ES-I3 (cell line): ENCODE measurements at regions not wholly inside any gene's neighbourhood (a gene's known extent, or its start where the extent isn't known, plus 50 kb on each side); places are given as distances from the start of the nearest gene placed in this dataset.

Experiments used
- H3K36me3 ChIP-seq: 2 replicates; pipeline ENCODE4 v1.6.1; 2013; ENCODE audit warnings: mild to moderate bottlenecking, low read length, control low read depth, moderate library complexity; ENCODE audit not compliant: insufficient read depth
- H3K4me1 ChIP-seq: 2 replicates; pipeline ENCODE4 v1.6.1; 2013; ENCODE audit warnings: mild to moderate bottlenecking, control low read depth, low read length; ENCODE audit not compliant: insufficient read depth
- H3K9ac ChIP-seq: 2 replicates; pipeline ENCODE4 v1.6.1; 2013; ENCODE audit warnings: low read depth, mild to moderate bottlenecking, low read length, moderate library complexity
- H3K9me3 ChIP-seq: 2 replicates; pipeline ENCODE4 v1.6.1; 2013; ENCODE audit warnings: mild to moderate bottlenecking, low read length, moderate library complexity; ENCODE audit not compliant: control insufficient read depth, insufficient read depth

DNA sequence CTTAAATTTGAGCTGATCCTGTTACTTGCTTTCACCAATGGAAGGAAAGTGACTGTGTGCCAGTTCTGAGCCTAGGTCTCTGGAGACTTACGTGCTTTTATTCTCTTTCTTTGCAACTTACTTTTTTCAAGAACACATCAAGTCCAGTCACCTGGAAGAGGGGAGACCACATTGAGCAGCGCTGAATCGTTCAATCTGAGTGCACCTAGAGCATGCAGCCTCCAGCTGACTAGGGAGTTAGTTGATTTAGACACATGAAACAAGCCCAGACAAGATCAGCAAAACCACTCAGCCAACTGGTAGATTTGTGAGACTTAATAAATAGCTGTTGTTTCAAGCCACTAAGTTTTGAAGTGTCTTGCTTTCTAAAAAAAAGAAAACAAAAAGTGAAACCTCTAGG is 1014.8 kb upstream of the FBXO33 start:
- Histone ChIP-seq H3K36me3 (no peaks in the 10 kb centered on the region), H3K9ac (no peak overlapping the region), H3K9me3 (no peaks in the 10 kb centered on the region), H3K4me1 (no peaks in the 10 kb centered on the region)

DNA sequence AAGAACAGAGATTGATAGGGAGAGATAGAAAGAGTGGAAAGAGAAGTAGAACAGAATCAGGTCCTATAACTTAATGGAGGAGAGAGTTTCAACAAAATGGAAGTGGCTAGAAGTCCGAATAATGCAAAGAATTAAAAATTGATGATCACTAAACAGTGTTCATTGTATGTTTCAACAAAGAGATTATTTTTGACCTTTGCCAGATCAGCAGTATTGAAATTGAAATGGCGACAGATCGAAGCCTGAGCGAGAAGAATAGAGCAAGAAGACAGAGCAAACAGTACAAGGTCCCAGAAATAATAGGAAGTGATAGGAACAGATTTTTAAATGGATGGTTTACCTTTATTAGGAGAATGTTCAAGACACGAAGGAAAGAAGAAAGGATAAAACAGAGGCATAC is 1012.8 kb upstream of the FBXO33 start:
- Histone ChIP-seq H3K36me3 (no peaks in the 10 kb centered on the region), H3K9ac (no peak overlapping the region), H3K9me3 (no peaks in the 10 kb centered on the region), H3K4me1 (no peaks in the 10 kb centered on the region)

DNA sequence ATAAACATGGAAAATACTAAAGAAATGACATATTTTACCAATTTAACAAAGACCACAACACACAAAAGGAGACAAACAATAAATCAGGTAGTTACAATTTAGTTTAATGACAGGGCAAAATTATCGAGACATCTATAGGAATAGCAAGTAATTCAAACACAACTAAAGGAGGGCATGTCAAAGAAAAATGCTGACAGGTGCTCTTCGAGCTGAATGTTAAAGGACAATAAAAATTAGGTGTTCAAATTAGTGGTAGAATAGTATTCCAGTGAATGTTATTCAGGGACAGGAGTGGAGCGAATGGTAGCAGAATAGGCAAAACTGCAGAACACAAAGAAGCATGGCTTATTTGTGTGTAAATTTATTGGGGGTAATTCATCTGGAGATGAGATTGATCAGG is 1004.3 kb upstream of the FBXO33 start:
- Histone ChIP-seq H3K4me1 (no peaks in the 10 kb centered on the region), H3K9ac (no peak overlapping the region), H3K36me3 (no peaks in the 10 kb centered on the region), H3K9me3 (no peaks in the 10 kb centered on the region)

DNA sequence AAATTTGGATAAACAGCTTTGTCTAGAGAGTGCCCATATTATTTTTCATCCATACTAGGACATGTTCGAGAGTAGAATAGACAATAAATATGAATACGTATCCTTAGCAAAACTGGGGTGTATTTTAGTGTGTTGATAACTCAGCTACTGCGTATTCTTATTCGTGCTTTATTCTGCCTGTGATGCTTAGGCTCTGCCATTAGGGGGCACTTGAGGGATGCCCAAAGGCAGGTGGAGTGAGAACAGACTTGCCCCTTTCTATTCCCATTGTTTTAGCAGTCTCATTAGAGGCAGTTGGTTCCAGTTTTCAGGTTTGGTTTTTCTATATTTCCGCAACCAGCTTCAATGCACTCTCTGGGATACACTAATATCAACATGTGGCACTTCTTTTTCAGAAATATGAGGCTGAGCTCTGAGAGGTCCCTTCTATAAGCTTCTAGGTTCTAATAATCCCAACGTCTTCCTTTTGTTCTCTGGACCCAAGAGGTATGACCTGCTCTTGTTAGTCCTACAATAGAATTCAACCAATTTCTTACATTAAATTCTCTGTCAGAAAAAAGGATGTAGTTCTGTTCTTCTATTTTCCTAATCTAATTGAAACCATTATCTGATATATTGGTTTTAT is 985.7 kb upstream of the FBXO33 start:
- H3K9me3 ChIP-seq: no peaks in the 10 kb centered on the region
- H3K36me3 ChIP-seq: no peaks in the 10 kb centered on the region
- H3K9ac ChIP-seq: no peak overlapping the region
- H3K4me1 ChIP-seq: no peaks in the 10 kb centered on the region

DNA sequence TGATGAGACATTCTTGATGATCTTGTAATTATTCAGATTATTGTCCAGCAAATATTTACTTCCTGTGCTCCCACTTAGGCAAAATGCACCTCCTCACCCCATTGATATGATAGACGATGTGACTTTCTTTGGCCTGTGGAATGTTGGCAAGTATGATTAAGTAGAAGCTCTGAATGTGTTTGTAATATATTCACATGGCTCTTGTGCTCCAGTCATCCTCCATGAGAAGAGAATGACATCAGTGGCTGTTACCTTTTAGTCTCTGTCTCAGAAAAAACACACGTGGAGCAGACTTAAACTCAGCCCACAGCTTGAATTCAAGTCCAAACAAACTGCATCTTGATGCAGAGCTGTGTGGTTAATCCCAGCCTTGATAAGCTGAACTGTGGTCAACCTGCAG is 984.3 kb upstream of the FBXO33 start:
- H3K9me3 ChIP-seq: no peaks in the 10 kb centered on the region
- H3K4me1 ChIP-seq: no peaks in the 10 kb centered on the region
- no peaks in the 10 kb centered on the region for H3K36me3 ChIP-seq
- no peak overlapping the region for H3K9ac ChIP-seq

DNA sequence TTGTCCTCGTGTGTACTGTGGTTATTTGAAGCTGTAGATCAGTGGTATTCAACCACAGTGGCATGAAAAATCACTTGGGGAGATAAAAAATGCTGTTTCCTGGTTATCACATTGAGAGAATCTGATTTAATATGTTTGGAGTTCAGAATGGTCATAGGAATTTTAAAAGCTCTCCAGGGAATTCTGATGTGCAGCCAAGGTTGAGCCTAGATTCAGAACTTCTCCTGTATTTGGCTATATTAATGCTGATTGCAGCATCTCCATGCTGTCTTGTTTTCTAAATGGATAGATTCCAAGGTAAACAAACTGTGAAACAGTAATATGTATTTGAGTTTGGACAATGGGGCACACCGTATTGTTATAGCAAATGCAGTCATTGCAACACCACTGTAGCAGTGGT is 982.2 kb upstream of the FBXO33 start:
- Histone ChIP-seq H3K4me1 (no peaks in the 10 kb centered on the region), H3K9ac (no peak overlapping the region), H3K36me3 (no peaks in the 10 kb centered on the region), H3K9me3 (no peaks in the 10 kb centered on the region)

DNA sequence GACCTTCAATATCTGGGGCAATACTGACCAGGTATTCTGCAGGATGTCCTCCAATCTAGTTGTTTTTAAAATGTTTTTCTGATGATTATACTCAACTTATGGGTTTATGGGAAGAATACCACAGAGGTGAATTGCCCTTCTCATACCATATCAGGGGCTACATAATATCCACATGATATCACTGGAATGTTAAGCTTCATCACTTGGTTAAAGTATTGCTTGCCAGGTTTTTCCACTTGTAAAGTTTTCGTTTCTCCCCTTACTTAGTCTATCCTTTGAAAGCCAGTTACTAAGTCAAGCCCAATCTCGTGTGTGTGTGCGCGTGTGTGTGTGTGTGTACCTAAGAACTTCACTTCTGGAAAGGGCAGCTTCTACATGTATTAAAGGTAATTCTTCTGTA is 980.9 kb upstream of the FBXO33 start:
- Histone ChIP-seq H3K36me3 (no peaks in the 10 kb centered on the region), H3K9ac (no peak overlapping the region), H3K9me3 (no peaks in the 10 kb centered on the region; the same call in 1 of the 2 replicates), H3K4me1 (no peaks in the 10 kb centered on the region)

DNA sequence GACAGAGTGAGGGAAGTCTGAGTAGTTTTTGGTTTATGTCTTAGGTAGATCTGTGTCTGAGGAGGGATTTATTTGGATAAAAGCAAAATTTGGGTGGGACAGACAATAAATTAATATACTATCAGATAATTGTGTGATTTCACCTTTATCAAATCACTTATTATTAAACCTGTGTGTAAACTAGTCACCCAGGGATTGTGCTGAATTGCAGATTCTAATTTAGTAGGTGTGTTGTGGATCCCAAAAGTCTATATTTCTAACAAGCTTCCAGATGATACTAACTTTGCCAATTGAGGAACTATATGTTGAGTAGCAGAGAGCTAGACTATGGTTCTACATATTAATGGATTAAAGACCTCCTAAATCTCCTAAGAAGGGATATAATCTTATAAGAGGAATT is 978.5 kb upstream of the FBXO33 start:
- no peaks in the 10 kb centered on the region for H3K4me1 ChIP-seq
- H3K36me3 ChIP-seq: no peaks in the 10 kb centered on the region
- no peak overlapping the region for H3K9ac ChIP-seq
- peaks cover 5% of the 10 kb centered on the region for H3K9me3 ChIP-seq

DNA sequence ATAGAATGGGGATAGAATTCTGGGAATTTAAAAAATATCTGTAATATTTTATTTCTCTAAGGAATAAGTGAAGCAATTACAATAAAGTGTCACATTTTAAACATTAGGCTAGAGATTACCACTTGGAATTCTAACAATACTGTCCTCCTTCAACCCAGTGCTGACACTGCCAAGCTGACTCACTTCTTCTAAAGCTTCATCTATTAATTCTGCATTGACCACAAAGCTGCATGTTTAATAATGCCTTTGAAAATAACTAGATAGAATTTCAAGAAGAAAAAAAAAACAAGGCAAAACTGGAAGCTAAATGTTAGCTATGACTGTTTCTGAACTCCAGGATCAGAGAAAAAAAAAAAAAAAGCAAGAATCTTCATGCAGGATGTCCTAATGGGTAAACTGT is 970.7 kb upstream of the FBXO33 start:
- H3K4me1 ChIP-seq: no peaks in the 10 kb centered on the region
- H3K36me3 ChIP-seq: no peaks in the 10 kb centered on the region
- peaks cover 5% of the 10 kb centered on the region; the same call in 1 of the 2 replicates for H3K9me3 ChIP-seq
- H3K9ac ChIP-seq: no peak overlapping the region

DNA sequence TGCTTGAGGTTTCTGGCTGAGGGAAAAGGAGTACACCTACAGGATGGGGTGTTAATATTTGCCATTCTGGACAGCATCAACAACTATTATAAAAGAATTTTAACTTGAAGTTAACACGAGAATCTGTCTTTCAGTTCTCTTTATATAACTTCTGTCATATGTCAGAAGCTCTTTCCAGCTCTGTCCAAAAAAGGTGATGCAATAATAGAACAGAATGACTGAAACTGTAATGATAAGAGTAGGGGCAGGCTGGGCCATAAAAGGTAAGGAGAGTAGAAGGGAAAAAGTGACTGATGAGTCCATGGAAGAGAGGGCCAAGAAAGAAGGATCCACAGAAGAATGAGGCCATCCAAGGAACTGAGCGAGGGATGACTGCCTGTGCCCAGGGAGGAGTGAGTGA is 966.7 kb upstream of the FBXO33 start:
- Histone ChIP-seq H3K9me3 (no peaks in the 10 kb centered on the region), H3K4me1 (no peaks in the 10 kb centered on the region), H3K36me3 (no peaks in the 10 kb centered on the region), H3K9ac (no peak overlapping the region)

DNA sequence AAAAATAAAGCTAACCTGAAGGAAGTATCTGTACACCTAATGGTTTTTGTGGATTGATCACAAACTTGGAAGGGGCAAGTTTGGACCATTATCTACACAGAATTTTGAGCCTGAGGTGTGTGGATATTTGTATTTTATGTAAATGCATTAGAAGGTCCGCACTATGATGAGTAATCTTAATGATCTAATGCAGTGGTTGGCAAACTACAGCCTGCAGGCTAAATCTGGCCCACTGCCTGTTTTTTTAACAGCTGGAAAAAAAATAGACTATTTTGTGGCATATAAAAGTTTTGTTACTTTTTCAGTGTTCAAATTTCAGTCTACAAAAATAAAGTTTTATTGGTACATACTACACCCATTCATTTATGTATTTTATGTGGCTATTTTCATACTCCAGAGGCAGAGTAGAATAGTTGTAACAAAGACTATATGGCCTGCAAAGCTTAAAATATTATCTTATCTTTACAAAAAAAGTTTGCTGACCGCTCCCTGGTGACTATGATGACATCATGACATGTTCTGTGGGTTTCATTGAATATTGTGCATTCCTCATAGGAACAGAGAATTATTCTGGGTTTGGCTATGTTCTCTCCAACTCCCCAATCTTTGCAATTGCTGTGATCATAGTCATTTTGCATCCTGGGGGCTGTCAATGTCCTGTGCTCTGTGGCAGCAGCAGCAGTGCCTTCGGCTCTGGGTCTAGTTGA is 962.6 kb upstream of the FBXO33 start:
- Histone ChIP-seq H3K9me3 (no peaks in the 10 kb centered on the region), H3K36me3 (no peaks in the 10 kb centered on the region), H3K4me1 (no peaks in the 10 kb centered on the region), H3K9ac (no peak overlapping the region)

DNA sequence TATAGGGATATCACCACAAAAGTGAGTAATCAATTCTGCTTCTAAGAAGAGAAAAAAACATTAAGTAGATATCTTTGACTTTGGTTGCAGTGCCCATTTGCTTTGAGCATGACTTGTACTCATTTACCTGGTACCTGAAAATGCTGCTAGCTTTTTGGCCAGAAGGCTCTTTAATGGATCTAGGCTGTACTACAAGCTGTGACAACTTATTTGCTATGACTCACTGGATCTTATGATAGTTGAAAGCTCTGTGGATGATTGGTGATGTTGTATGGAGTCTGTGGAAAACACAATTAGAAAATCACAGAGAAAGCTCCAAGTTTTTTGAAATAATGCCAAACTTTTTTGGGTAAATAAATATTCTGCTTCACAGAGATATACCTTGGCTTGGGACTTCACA is 960.9 kb upstream of the FBXO33 start:
- H3K36me3 ChIP-seq: no peaks in the 10 kb centered on the region

DNA sequence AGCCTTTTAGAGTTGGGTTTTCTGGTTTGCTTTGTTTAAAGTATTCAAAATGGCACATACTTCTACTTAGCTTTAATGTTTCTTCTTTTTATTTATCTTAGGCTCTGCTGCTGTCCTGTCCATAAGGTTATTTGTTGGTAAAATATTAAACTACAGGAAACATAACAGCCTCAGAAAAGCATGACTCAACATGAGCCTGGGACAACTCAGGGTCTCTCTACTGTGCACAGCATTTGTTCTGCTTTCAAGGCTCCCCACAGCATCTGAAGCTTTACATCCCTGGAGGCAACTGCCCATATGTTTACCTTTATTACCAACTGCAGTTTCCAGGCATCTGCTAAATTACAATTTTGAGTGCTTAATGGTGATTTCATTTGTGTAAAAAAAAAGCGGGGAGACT is 954.2 kb upstream of the FBXO33 start:
- Histone ChIP-seq H3K36me3 (no peaks in the 10 kb centered on the region), H3K9me3 (no peaks in the 10 kb centered on the region), H3K9ac (no peak overlapping the region), H3K4me1 (no peaks in the 10 kb centered on the region)

More for the DNA sequence above, 960.9 kb upstream of the FBXO33 start:
- H3K9ac ChIP-seq: no peak overlapping the region
- H3K9me3 ChIP-seq: no peaks in the 10 kb centered on the region
- H3K4me1 ChIP-seq: no peaks in the 10 kb centered on the region

DNA sequence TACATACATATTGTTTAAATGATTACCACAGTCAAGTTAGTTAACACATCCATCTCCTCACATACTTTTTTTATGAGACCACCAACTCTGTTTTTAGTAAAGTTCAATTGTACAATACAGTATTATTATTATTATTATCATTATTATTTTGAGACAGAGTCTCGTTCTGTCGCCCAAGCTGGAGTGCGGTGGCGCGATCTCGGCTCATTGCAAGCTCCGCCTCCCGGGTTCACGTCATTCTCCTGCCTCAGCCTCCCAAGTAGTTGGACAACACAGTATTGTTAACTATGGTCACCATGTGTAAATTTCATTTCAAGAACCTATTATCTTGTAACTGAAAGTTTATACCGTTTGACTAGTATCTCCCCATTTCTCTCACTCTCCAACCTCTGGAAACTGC is 942.0 kb upstream of the FBXO33 start:
- Histone ChIP-seq H3K4me1 (no peaks in the 10 kb centered on the region), H3K9me3 (no peaks in the 10 kb centered on the region; the same call in 1 of the 2 replicates)

DNA sequence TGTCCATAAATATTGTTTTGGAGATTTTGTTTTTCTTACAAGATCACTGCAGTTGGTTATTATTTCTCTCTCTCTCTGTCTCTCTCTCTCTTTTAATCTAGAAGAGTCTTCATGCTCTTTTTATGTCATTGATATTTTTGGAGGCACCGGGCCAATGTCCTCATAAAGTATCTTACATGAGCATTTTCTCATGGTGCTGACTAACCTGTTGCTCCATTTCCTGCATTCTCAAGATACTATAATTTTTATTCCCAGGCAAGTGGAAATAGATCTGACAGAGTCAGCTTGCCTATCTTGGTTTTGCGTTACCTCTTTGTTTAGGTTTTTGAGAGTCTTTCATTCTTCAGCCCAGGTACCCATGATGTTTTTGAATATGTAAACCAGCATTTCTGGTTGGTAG is 938.8 kb upstream of the FBXO33 start:
- Histone ChIP-seq H3K9me3 (no peaks in the 10 kb centered on the region; the same call in none of the 2 replicates), H3K9ac (no peak overlapping the region), H3K36me3 (no peaks in the 10 kb centered on the region), H3K4me1 (no peaks in the 10 kb centered on the region)

More for the DNA sequence above, 942.0 kb upstream of the FBXO33 start:
- H3K36me3 ChIP-seq: no peaks in the 10 kb centered on the region
- no peak overlapping the region for H3K9ac ChIP-seq
